ENCODE measurements at regions not wholly inside any gene's neighbourhood (a gene's known extent, or its start where the extent isn't known, plus 50 kb on each side); places are given as distances from the start of the nearest gene placed in this dataset.

DNA sequence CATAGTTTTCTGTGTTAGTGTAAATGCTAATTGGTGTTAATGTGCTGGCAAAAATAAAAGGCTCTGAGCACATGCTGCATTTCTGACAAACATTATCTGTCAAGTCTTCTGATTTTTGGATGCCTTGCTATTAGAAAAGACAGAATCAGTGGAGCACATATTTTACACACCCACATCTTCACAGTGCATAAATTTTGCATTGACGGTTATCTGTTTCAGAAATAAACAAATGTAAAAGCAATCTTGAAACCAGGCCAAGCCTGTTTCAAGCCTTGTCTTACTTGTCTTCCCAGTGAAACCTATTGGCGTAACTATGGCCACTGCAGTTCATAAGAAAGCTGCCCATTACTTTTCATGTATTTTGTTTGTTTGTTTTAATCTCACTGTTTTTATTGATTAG, 333.7 kb upstream of the CDH19 start:
- TF ChIP-seq, protein P1, sequence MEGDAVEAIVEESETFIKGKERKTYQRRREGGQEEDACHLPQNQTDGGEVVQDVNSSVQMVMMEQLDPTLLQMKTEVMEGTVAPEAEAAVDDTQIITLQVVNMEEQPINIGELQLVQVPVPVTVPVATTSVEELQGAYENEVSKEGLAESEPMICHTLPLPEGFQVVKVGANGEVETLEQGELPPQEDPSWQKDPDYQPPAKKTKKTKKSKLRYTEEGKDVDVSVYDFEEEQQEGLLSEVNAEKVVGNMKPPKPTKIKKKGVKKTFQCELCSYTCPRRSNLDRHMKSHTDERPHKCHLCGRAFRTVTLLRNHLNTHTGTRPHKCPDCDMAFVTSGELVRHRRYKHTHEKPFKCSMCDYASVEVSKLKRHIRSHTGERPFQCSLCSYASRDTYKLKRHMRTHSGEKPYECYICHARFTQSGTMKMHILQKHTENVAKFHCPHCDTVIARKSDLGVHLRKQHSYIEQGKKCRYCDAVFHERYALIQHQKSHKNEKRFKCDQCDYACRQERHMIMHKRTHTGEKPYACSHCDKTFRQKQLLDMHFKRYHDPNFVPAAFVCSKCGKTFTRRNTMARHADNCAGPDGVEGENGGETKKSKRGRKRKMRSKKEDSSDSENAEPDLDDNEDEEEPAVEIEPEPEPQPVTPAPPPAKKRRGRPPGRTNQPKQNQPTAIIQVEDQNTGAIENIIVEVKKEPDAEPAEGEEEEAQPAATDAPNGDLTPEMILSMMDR (IDR thresholded peaks at IDR 0.05; ENCODE audit: insufficient read depth, low read length, poor library complexity, severe bottlenecking), result no peak
- no peak for TF ChIP-seq EZH2phosphoT487 (conservative IDR thresholded peaks at IDR 0.05; ENCODE audit: low read length)

Measured in SU-DHL-6 (cell line).